PC-9 (cell line): ENCODE measurements at regions not wholly inside any gene's neighbourhood (a gene's known extent, or its start where the extent isn't known, plus 50 kb on each side); places are given as distances from the start of the nearest gene placed in this dataset.

Source experiments
- BruUV-seq: library from RNA; stranded (reverse); fragments of 400-500 nt; replicated peaks from 2 replicates; lab custom pipeline; 2021; lab: Mats Ljungman, UMichigan
- CTCF ChIA-PET: fragments of 300-600 bp; sonication (Branson Sonifier 250); formaldehyde crosslinking; loops from one replicate; lab custom pipeline; 2022; ENCODE audit warnings: antibody characterized with exemption; lab: Charles Lee
- POLR2A ChIA-PET: fragments of 300-600 bp; sonication (Branson Sonifier 250); formaldehyde crosslinking; loops from one replicate; lab custom pipeline; 2022; ENCODE audit warnings: antibody characterized with exemption; ENCODE audit not compliant: unreplicated experiment; lab: Charles Lee
- DNase-seq, 2 experiments: peaks; one replicate each; pipeline versions ENCODE4 v3.0.0 to v3.0.0-alpha.2; 2015 to 2022; ENCODE audit warnings: mixed read lengths in 1 of 2
- H2AFZ ChIP-seq: fragments of 200-600 bp; sonication (generic); 2 replicates; pipeline ENCODE4 v1.8.1; 2017; ENCODE audit warnings: antibody characterized with exemption
- H3F3A ChIP-seq: fragments of 200-600 bp; sonication (generic); 2 replicates; pipeline ENCODE4 v1.8.1; 2017; ENCODE audit warnings: antibody characterized with exemption, mild to moderate bottlenecking, low read depth; ENCODE audit not compliant: insufficient read depth
- H3K27ac ChIP-seq: fragments of 200-600 bp; sonication (generic); 2 replicates; pipeline ENCODE4 v1.6.1; 2016; ENCODE audit warnings: mixed run types
- H3K27me3 ChIP-seq: fragments of 200-600 bp; sonication (generic); 2 replicates; pipeline ENCODE4 v1.6.1; 2016; ENCODE audit warnings: low read depth, mixed run types; ENCODE audit not compliant: insufficient read depth
- H3K36me3 ChIP-seq: fragments of 200-600 bp; sonication (generic); 2 replicates; pipeline ENCODE4 v1.6.1; 2016; ENCODE audit warnings: low read depth, mixed run types
- H3K4me1 ChIP-seq: fragments of 200-600 bp; sonication (generic); replicated peaks from 2 replicates; pipeline ENCODE4 v1.6.1; 2016; ENCODE audit warnings: mixed run types; ENCODE audit not compliant: insufficient read depth
- H3K4me2 ChIP-seq: fragments of 200-600 bp; sonication (generic); 2 replicates; pipeline ENCODE4 v1.6.1; 2017; ENCODE audit warnings: mixed run types
- H3K4me3 ChIP-seq: fragments of 200-600 bp; sonication (generic); 2 replicates; pipeline ENCODE4 v1.6.1; 2016; ENCODE audit warnings: mixed run types
- H3K79me2 ChIP-seq: fragments of 200-600 bp; sonication (generic); 2 replicates; pipeline ENCODE4 v1.6.1; 2017; ENCODE audit warnings: low read depth, mixed run types
- H3K9me2 ChIP-seq: fragments of 200-600 bp; sonication (generic); 2 replicates; pipeline ENCODE4 v1.8.1; 2017; ENCODE audit warnings: mild to moderate bottlenecking; ENCODE audit not compliant: insufficient read depth
- H3K9me3 ChIP-seq: fragments of 200-600 bp; sonication (generic); 2 replicates; pipeline ENCODE4 v1.8.1; 2016; ENCODE audit warnings: low read depth; ENCODE audit not compliant: insufficient read depth
- H4K20me1 ChIP-seq: fragments of 200-600 bp; sonication (generic); 2 replicates; pipeline ENCODE4 v1.8.1; 2017; ENCODE audit not compliant: insufficient read depth
- EZH2 ChIP-seq: fragments of 200-600 bp; sonication (generic); IDR thresholded peaks from 2 replicates; pipeline ENCODE4 v1.8.0; 2017; ENCODE audit warnings: antibody characterized with exemption, low read depth
- intact Hi-C: fragments of 100-400 bp; cut with micrococcal nuclease; formaldehyde crosslinking; loops from one replicate; pipeline ENCODE4 v1.10.0; 2022; ENCODE audit not compliant: unreplicated experiment
- TF ChIP-seq, protein P1 (sequence below): fragments of 200-600 bp; sonication (generic); conservative IDR thresholded peaks from 2 replicates; pipeline ENCODE4 v1.6.1; 2017; ENCODE audit warnings: mixed run types, antibody characterized with exemption, mild to moderate bottlenecking, moderate library complexity

GRCh38 chr3:193933451-193933850 is 202.5 kb upstream of the HES1 start:
- H3K79me2 ChIP-seq = no peaks in the 10 kb centered on the region
- H3K4me1 ChIP-seq = peaks cover 19% of the 10 kb centered on the region
- H2AFZ ChIP-seq = no peak overlapping the region
- peaks cover 17% of the 10 kb centered on the region; the same call in 1 of the 2 replicates for H3F3A ChIP-seq
- H3K36me3 ChIP-seq = no peaks in the 10 kb centered on the region
- intact Hi-C loops = no loop called here
- H3K4me3 ChIP-seq = no peak overlapping the region
- POLR2A ChIA-PET = interaction anchor here (0.6 kb wide), 1 partner anchor 208 kb away, joined by 4 read pairs; no protein-coding TSS in a partner anchor
- H3K27me3 ChIP-seq = no peaks in the 10 kb centered on the region
- no peaks in the 10 kb centered on the region for H3K9me3 ChIP-seq
- H4K20me1 ChIP-seq = no peaks in the 10 kb centered on the region
- no TSS peak for BruUV-seq
- DNase-seq = no peak
- H3K4me2 ChIP-seq = no peak overlapping the region
- no peak overlapping the region for H3K27ac ChIP-seq
- CTCF ChIA-PET = no interaction called here
- no peaks in the 10 kb centered on the region for H3K9me2 ChIP-seq
- TF ChIP-seq, protein P1, sequence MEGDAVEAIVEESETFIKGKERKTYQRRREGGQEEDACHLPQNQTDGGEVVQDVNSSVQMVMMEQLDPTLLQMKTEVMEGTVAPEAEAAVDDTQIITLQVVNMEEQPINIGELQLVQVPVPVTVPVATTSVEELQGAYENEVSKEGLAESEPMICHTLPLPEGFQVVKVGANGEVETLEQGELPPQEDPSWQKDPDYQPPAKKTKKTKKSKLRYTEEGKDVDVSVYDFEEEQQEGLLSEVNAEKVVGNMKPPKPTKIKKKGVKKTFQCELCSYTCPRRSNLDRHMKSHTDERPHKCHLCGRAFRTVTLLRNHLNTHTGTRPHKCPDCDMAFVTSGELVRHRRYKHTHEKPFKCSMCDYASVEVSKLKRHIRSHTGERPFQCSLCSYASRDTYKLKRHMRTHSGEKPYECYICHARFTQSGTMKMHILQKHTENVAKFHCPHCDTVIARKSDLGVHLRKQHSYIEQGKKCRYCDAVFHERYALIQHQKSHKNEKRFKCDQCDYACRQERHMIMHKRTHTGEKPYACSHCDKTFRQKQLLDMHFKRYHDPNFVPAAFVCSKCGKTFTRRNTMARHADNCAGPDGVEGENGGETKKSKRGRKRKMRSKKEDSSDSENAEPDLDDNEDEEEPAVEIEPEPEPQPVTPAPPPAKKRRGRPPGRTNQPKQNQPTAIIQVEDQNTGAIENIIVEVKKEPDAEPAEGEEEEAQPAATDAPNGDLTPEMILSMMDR = no peak
- TF ChIP-seq EZH2 = no peak

- CTCF ChIA-PET = no interaction called here
Observed at GRCh38 chr3:193935916-193936315, 200.0 kb upstream of the HES1 start.

DNA sequence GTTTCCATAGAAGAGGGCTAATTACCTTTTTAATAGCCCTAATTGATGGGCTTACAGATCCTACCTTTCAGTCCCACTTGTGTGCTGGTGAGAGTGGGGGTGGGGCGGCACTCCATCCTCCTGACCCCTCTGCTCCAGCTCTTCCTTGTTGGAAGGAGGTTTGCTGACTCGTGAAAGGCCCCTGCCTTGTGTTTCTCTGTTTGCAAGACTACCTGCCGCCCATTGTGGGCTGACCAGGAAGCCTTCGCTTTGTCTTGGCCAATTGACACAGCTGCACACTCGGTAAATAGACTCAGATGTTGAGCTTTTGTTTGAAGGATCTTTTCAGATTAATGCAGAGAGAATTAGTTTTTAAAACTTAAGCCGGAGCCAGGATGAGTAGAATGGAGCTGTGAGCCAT is 197.3 kb upstream of the HES1 start:
- no peak for DNase-seq
- no TSS peak for BruUV-seq

More at GRCh38 chr3:193935916-193936315, 200.0 kb upstream of the HES1 start:
- no TSS peak for BruUV-seq
- intact Hi-C loops = no loop called here
- H3K4me1 ChIP-seq = no peaks in the 10 kb centered on the region
- no peaks in the 10 kb centered on the region for H3K27me3 ChIP-seq
- no peaks in the 10 kb centered on the region for H3F3A ChIP-seq
- no peaks in the 10 kb centered on the region for H3K9me2 ChIP-seq
- H4K20me1 ChIP-seq = no peaks in the 10 kb centered on the region
- no peaks in the 10 kb centered on the region for H3K36me3 ChIP-seq
- no peaks in the 10 kb centered on the region for H3K9me3 ChIP-seq
- no peak overlapping the region for H2AFZ ChIP-seq
- no peak overlapping the region for H3K4me3 ChIP-seq
- DNase-seq = no peak
- no peak overlapping the region for H3K27ac ChIP-seq
- no peaks in the 10 kb centered on the region for H3K79me2 ChIP-seq
- POLR2A ChIA-PET = no interaction called here
- H3K4me2 ChIP-seq = no peak overlapping the region
- TF ChIP-seq EZH2 = no peak
- TF ChIP-seq, protein P1 = no peak

More for the DNA sequence above, 197.3 kb upstream of the HES1 start:
- ChIA-PET CTCF (no interaction called here), POLR2A (interaction anchor here (0.5 to 0.7 kb wide), 2 partner anchors 10 to 196 kb away, joined by 3 to 5 read pairs; no protein-coding TSS in a partner anchor)
- TF ChIP-seq EZH2 = no peak
- TF ChIP-seq, protein P1 = no peak
- no peak overlapping the region for H2AFZ ChIP-seq
- H4K20me1 ChIP-seq = no peaks in the 10 kb centered on the region
- H3K9me3 ChIP-seq = no peaks in the 10 kb centered on the region
- H3K4me1 ChIP-seq = no peaks in the 10 kb centered on the region; the same call in 1 of the 2 replicates
- H3K79me2 ChIP-seq = no peaks in the 10 kb centered on the region
- H3K9me2 ChIP-seq = no peaks in the 10 kb centered on the region
- H3F3A ChIP-seq = no peaks in the 10 kb centered on the region
- no peaks in the 10 kb centered on the region for H3K27me3 ChIP-seq
- no peak overlapping the region for H3K4me2 ChIP-seq
- H3K4me3 ChIP-seq = no peak overlapping the region
- intact Hi-C loops = no loop called here
- H3K27ac ChIP-seq = no peak overlapping the region
- no peaks in the 10 kb centered on the region for H3K36me3 ChIP-seq
